ENCODE measurements at regions not wholly inside any gene's neighbourhood (a gene's known extent, or its start where the extent isn't known, plus 50 kb on each side); places are given as distances from the start of the nearest gene placed in this dataset.

GRCh38 chr20:53748176-53748575 lies 154.5 kb upstream of the ZNF217 start:
- H3K4me3 ChIP-seq (ENCODE audit: low read depth, low read length), result no peak overlapping the region
- no peak for DNase-seq (ENCODE audit: low read depth)
- TF ChIP-seq CTCF (IDR thresholded peaks at IDR 0.05; ENCODE audit: insufficient read depth, low read depth, low read length), result no peak

- DNase-seq (ENCODE audit: low read depth), result no peak
- H3K4me3 ChIP-seq (ENCODE audit: low read depth, low read length), result no peak overlapping the region
- TF ChIP-seq CTCF (IDR thresholded peaks at IDR 0.05; ENCODE audit: insufficient read depth, low read depth, low read length), result no peak
Observed at GRCh38 chr20:53743607-53744260, 150.1 kb upstream of the ZNF217 start.

DNA sequence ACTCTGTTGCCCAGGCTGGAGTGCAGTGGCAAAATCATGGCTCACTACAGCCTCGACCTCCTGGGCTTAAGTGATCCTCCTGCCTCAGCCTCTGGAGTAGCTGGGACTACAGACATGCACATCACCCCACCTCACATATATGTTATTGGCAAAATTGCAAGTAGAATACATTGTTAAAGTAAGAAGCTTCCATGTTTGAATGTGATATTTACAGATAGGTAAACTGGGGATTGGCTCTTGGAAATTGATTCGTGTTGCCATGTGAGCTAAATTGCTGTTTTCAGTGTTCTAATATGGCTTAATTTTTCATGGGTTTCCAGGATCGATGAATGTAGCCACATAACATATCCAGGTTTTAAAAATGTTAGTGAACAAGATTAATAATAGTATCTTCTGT lies 149.0 kb upstream of the ZNF217 start:
- no peak for DNase-seq (ENCODE audit: low read depth)
- TF ChIP-seq CTCF (IDR thresholded peaks at IDR 0.05; ENCODE audit: insufficient read depth, low read depth, low read length), result no peak
- H3K4me3 ChIP-seq (ENCODE audit: low read depth, low read length), result no peak overlapping the region

- TF ChIP-seq CTCF (IDR thresholded peaks at IDR 0.05; ENCODE audit: insufficient read depth, low read depth, low read length), result no peak
- DNase-seq (ENCODE audit: low read depth), result no peak
- H3K4me3 ChIP-seq (ENCODE audit: low read depth, low read length), result no peak overlapping the region
Observed at GRCh38 chr20:53741726-53742028, 148.0 kb upstream of the ZNF217 start.

GRCh38 chr20:53739799-53740785 lies 146.5 kb upstream of the ZNF217 start:
- H3K4me3 ChIP-seq (ENCODE audit: low read depth, low read length), result peak overlapping the region; percentile 29
- DNase-seq (ENCODE audit: low read depth), result peak; percentile 62
- TF ChIP-seq CTCF (IDR thresholded peaks at IDR 0.05; ENCODE audit: insufficient read depth, low read depth, low read length), result no peak

- peak overlapping the region; percentile 49 for H3K4me3 ChIP-seq (ENCODE audit: low read depth, low read length)
- peak; percentile 59 for DNase-seq (ENCODE audit: low read depth)
- no peak for TF ChIP-seq CTCF (IDR thresholded peaks at IDR 0.05; ENCODE audit: insufficient read depth, low read depth, low read length)
Observed at GRCh38 chr20:53738945-53739798, 145.5 kb upstream of the ZNF217 start.

Measured in fibroblast of villous mesenchyme (primary cell).